Activated CD8-positive, alpha-beta memory T cell treated with anti-CD3 and anti-CD28 coated beads, Interleukin-2, amount 50 U/mL, for 48 hours (primary cell): ENCODE measurements at regions not wholly inside any gene's neighbourhood (a gene's known extent, or its start where the extent isn't known, plus 50 kb on each side); places are given as distances from the start of the nearest gene placed in this dataset.
A peak's percentile ranks its signal among the peaks of the same experiment; 100 is the strongest.
"Not testable (repeated sequence)": the region's sequence is repeated elsewhere in the genome, so short reads cannot be mapped to it uniquely, and the experiment has no call there.

Source experiments
- DNase-seq: peaks from one replicate; pipeline ENCODE4 v3.0.0-alpha.2; 2020

- not testable (repeated sequence) for DNase-seq
These were observed 109.0 kb upstream of the DEFB108B start for GRCh38 chr11:71723991-71724390.

- not testable (repeated sequence) for DNase-seq
These were observed 102.3 kb upstream of the DEFB108B start for GRCh38 chr11:71730748-71731147.

- DNase-seq: peak; percentile 55
These were observed 98.6 kb upstream of the DEFB108B start for GRCh38 chr11:71734368-71734767.

- DNase-seq: not testable (repeated sequence)
These were observed 94.7 kb upstream of the DEFB108B start for GRCh38 chr11:71738317-71738716.

GRCh38 chr11:71743385-71743784, 89.6 kb upstream of the DEFB108B start:
- not testable (repeated sequence) for DNase-seq

GRCh38 chr11:71745656-71746055, 87.3 kb upstream of the DEFB108B start:
- not testable (repeated sequence) for DNase-seq

GRCh38 chr11:71746263-71746662, 86.7 kb upstream of the DEFB108B start:
- DNase-seq: not testable (repeated sequence)

- not testable (repeated sequence) for DNase-seq
These were observed 83.9 kb upstream of the DEFB108B start for GRCh38 chr11:71748965-71749620.

GRCh38 chr11:71750908-71751307, 82.1 kb upstream of the DEFB108B start:
- DNase-seq: not testable (repeated sequence)

GRCh38 chr11:71764695-71765491, 68.1 kb upstream of the DEFB108B start:
- not testable (repeated sequence) for DNase-seq

- not testable (repeated sequence) for DNase-seq
These were observed 66.0 kb upstream of the DEFB108B start for GRCh38 chr11:71767016-71767415.

GRCh38 chr11:71772193-71772592, 60.8 kb upstream of the DEFB108B start:
- DNase-seq: not testable (repeated sequence)

- DNase-seq: no peak
These were observed 58.3 kb upstream of the DEFB108B start for GRCh38 chr11:71774603-71775222.

GRCh38 chr11:71780116-71780515, 52.9 kb upstream of the DEFB108B start:
- not testable (repeated sequence) for DNase-seq

GRCh38 chr11:71780771-71781170, 52.2 kb upstream of the DEFB108B start:
- not testable (repeated sequence) for DNase-seq

- not testable (repeated sequence) for DNase-seq
These were observed 51.5 kb upstream of the DEFB108B start for GRCh38 chr11:71781491-71781890.

GRCh38 chr11:71782229-71782861, 50.7 kb upstream of the DEFB108B start:
- not testable (repeated sequence) for DNase-seq

- DNase-seq: not testable (repeated sequence)
These were observed 49.8 kb upstream of the DEFB108B start for GRCh38 chr11:71783191-71783590.
